ENCODE measurements at regions not wholly inside any gene's neighbourhood (a gene's known extent, or its start where the extent isn't known, plus 50 kb on each side); places are given as distances from the start of the nearest gene placed in this dataset.

- peak overlapping the region in 1 of 2 donors; percentile 12 for H3K4me3 ChIP-seq (ENCODE audit: low read length in 2 of 2)
- peak in 1 of 9 donors; percentile 13 for DNase-seq (ENCODE audit: low read depth in 6 of 9, low spot score in 9 of 9)
- WGBS = 74% methylated on average over 12 of the region's 12 CpGs
Measured at GRCh38 chr1:87202451-87202850, 126.2 kb upstream of the LMO4 start.

GRCh38 chr1:87202922-87203655, 125.6 kb upstream of the LMO4 start:
- Histone ChIP-seq H3K9me3 (ENCODE audit: control insufficient read depth in 2 of 2, insufficient read depth in 1 of 2, low read length in 1 of 2) (no peaks in the 10 kb centered on the region), H3K36me3 (ENCODE audit: control insufficient read depth in 2 of 2, insufficient read depth in 2 of 2, low read length in 1 of 2) (no peaks in the 10 kb centered on the region), H3K27ac (ENCODE audit: low read depth in 1 of 2, low read length in 1 of 2) (no peak overlapping the region), H3K4me3 (ENCODE audit: low read length in 2 of 2) (peak overlapping the region in 1 of 2 donors; percentile 12), H3K27me3 (ENCODE audit: control insufficient read depth in 2 of 2, insufficient read depth in 1 of 2, low read length in 1 of 2) (no peaks in the 10 kb centered on the region), H3K4me1 (ENCODE audit: control insufficient read depth in 2 of 2, insufficient read depth in 2 of 2, low read length in 2 of 2) (peaks cover 0 to 9% of the 10 kb centered on the region in 2 donors)
- WGBS = 40% methylated on average over 16 of the region's 16 CpGs
- DNase-seq (ENCODE audit: low read depth in 6 of 9, low spot score in 9 of 9) = peak in 2 of 9 donors; percentile 8 to 31

More at GRCh38 chr1:87202451-87202850, 126.2 kb upstream of the LMO4 start:
- Histone ChIP-seq H3K9me3 (ENCODE audit: control insufficient read depth in 2 of 2, insufficient read depth in 1 of 2, low read length in 1 of 2) (no peaks in the 10 kb centered on the region), H3K36me3 (ENCODE audit: control insufficient read depth in 2 of 2, insufficient read depth in 2 of 2, low read length in 1 of 2) (no peaks in the 10 kb centered on the region), H3K27ac (ENCODE audit: low read depth in 1 of 2, low read length in 1 of 2) (no peak overlapping the region), H3K4me1 (ENCODE audit: control insufficient read depth in 2 of 2, insufficient read depth in 2 of 2, low read length in 2 of 2) (peaks cover 0 to 9% of the 10 kb centered on the region in 2 donors), H3K27me3 (ENCODE audit: control insufficient read depth in 2 of 2, insufficient read depth in 1 of 2, low read length in 1 of 2) (no peaks in the 10 kb centered on the region)

- WGBS = 88% methylated on average over 5 of the region's 5 CpGs
- no peaks in the 10 kb centered on the region for H3K36me3 ChIP-seq (ENCODE audit: control insufficient read depth in 2 of 2, insufficient read depth in 2 of 2, low read length in 1 of 2)
- H3K27ac ChIP-seq (ENCODE audit: low read depth in 1 of 2, low read length in 1 of 2) = no peak overlapping the region
- no peak for DNase-seq (ENCODE audit: low read depth in 6 of 9, low spot score in 9 of 9)
- H3K27me3 ChIP-seq (ENCODE audit: control insufficient read depth in 2 of 2, insufficient read depth in 1 of 2, low read length in 1 of 2) = no peaks in the 10 kb centered on the region
- H3K9me3 ChIP-seq (ENCODE audit: control insufficient read depth in 2 of 2, insufficient read depth in 1 of 2, low read length in 1 of 2) = no peaks in the 10 kb centered on the region
- no peak overlapping the region for H3K4me3 ChIP-seq (ENCODE audit: low read length in 2 of 2)
- H3K4me1 ChIP-seq (ENCODE audit: control insufficient read depth in 2 of 2, insufficient read depth in 2 of 2, low read length in 2 of 2) = peaks cover 0 to 9% of the 10 kb centered on the region in 2 donors
Measured at GRCh38 chr1:87203904-87204303, 124.8 kb upstream of the LMO4 start.

GRCh38 chr1:87204441-87204840, 124.2 kb upstream of the LMO4 start:
- no peaks in the 10 kb centered on the region for H3K27me3 ChIP-seq (ENCODE audit: control insufficient read depth in 2 of 2, insufficient read depth in 1 of 2, low read length in 1 of 2)
- no peak overlapping the region for H3K4me3 ChIP-seq (ENCODE audit: low read length in 2 of 2)
- H3K4me1 ChIP-seq (ENCODE audit: control insufficient read depth in 2 of 2, insufficient read depth in 2 of 2, low read length in 2 of 2) = peaks cover 0 to 9% of the 10 kb centered on the region in 2 donors
- no peak for DNase-seq (ENCODE audit: low read depth in 6 of 9, low spot score in 9 of 9)
- H3K9me3 ChIP-seq (ENCODE audit: control insufficient read depth in 2 of 2, insufficient read depth in 1 of 2, low read length in 1 of 2) = no peaks in the 10 kb centered on the region
- 89% methylated on average over 3 of the region's 3 CpGs for WGBS
- H3K36me3 ChIP-seq (ENCODE audit: control insufficient read depth in 2 of 2, insufficient read depth in 2 of 2, low read length in 1 of 2) = no peaks in the 10 kb centered on the region
- no peak overlapping the region for H3K27ac ChIP-seq (ENCODE audit: low read depth in 1 of 2, low read length in 1 of 2)

GRCh38 chr1:87204921-87205320, 123.8 kb upstream of the LMO4 start:
- WGBS = 56% methylated on average over 8 of the region's 8 CpGs
- DNase-seq (ENCODE audit: low read depth in 6 of 9, low spot score in 9 of 9) = no peak

GRCh38 chr1:87206044-87206831, 122.4 kb upstream of the LMO4 start:
- H3K27ac ChIP-seq (ENCODE audit: low read depth in 1 of 2, low read length in 1 of 2) = no peak overlapping the region
- DNase-seq (ENCODE audit: low read depth in 6 of 9, low spot score in 9 of 9) = no peak
- 98% methylated on average over 9 of the region's 9 CpGs for WGBS
- H3K36me3 ChIP-seq (ENCODE audit: control insufficient read depth in 2 of 2, insufficient read depth in 2 of 2, low read length in 1 of 2) = no peaks in the 10 kb centered on the region
- no peaks in the 10 kb centered on the region for H3K27me3 ChIP-seq (ENCODE audit: control insufficient read depth in 2 of 2, insufficient read depth in 1 of 2, low read length in 1 of 2)
- H3K9me3 ChIP-seq (ENCODE audit: control insufficient read depth in 2 of 2, insufficient read depth in 1 of 2, low read length in 1 of 2) = no peaks in the 10 kb centered on the region
- no peak overlapping the region for H3K4me3 ChIP-seq (ENCODE audit: low read length in 2 of 2)
- H3K4me1 ChIP-seq (ENCODE audit: control insufficient read depth in 2 of 2, insufficient read depth in 2 of 2, low read length in 2 of 2) = peaks cover 0 to 9% of the 10 kb centered on the region in 2 donors

More at GRCh38 chr1:87204921-87205320, 123.8 kb upstream of the LMO4 start:
- H3K27me3 ChIP-seq (ENCODE audit: control insufficient read depth in 2 of 2, insufficient read depth in 1 of 2, low read length in 1 of 2) = no peaks in the 10 kb centered on the region
- H3K27ac ChIP-seq (ENCODE audit: low read depth in 1 of 2, low read length in 1 of 2) = no peak overlapping the region
- H3K9me3 ChIP-seq (ENCODE audit: control insufficient read depth in 2 of 2, insufficient read depth in 1 of 2, low read length in 1 of 2) = no peaks in the 10 kb centered on the region
- no peak overlapping the region for H3K4me3 ChIP-seq (ENCODE audit: low read length in 2 of 2)
- H3K4me1 ChIP-seq (ENCODE audit: control insufficient read depth in 2 of 2, insufficient read depth in 2 of 2, low read length in 2 of 2) = peaks cover 0 to 9% of the 10 kb centered on the region in 2 donors
- H3K36me3 ChIP-seq (ENCODE audit: control insufficient read depth in 2 of 2, insufficient read depth in 2 of 2, low read length in 1 of 2) = no peaks in the 10 kb centered on the region

- Histone ChIP-seq H3K36me3 (ENCODE audit: control insufficient read depth in 2 of 2, insufficient read depth in 2 of 2, low read length in 1 of 2) (no peaks in the 10 kb centered on the region), H3K27me3 (ENCODE audit: control insufficient read depth in 2 of 2, insufficient read depth in 1 of 2, low read length in 1 of 2) (no peaks in the 10 kb centered on the region), H3K4me1 (ENCODE audit: control insufficient read depth in 2 of 2, insufficient read depth in 2 of 2, low read length in 2 of 2) (no peaks in the 10 kb centered on the region), H3K9me3 (ENCODE audit: control insufficient read depth in 2 of 2, insufficient read depth in 1 of 2, low read length in 1 of 2) (no peaks in the 10 kb centered on the region), H3K27ac (ENCODE audit: low read depth in 1 of 2, low read length in 1 of 2) (no peak overlapping the region), H3K4me3 (ENCODE audit: low read length in 2 of 2) (no peak overlapping the region)
- 97% methylated on average over 2 of the region's 2 CpGs for WGBS
- DNase-seq (ENCODE audit: low read depth in 6 of 9, low spot score in 9 of 9) = no peak
Measured at GRCh38 chr1:87208080-87208479, 120.6 kb upstream of the LMO4 start.

- H3K36me3 ChIP-seq (ENCODE audit: control insufficient read depth in 2 of 2, insufficient read depth in 2 of 2, low read length in 1 of 2) = no peaks in the 10 kb centered on the region
- no peaks in the 10 kb centered on the region for H3K4me1 ChIP-seq (ENCODE audit: control insufficient read depth in 2 of 2, insufficient read depth in 2 of 2, low read length in 2 of 2)
- no peak for DNase-seq (ENCODE audit: low read depth in 6 of 9, low spot score in 9 of 9)
- H3K27ac ChIP-seq (ENCODE audit: low read depth in 1 of 2, low read length in 1 of 2) = no peak overlapping the region
- WGBS = 88% methylated on average over 4 of the region's 4 CpGs
- H3K4me3 ChIP-seq (ENCODE audit: low read length in 2 of 2) = no peak overlapping the region
- no peaks in the 10 kb centered on the region for H3K27me3 ChIP-seq (ENCODE audit: control insufficient read depth in 2 of 2, insufficient read depth in 1 of 2, low read length in 1 of 2)
- H3K9me3 ChIP-seq (ENCODE audit: control insufficient read depth in 2 of 2, insufficient read depth in 1 of 2, low read length in 1 of 2) = no peaks in the 10 kb centered on the region
Measured at GRCh38 chr1:87208931-87209330, 119.7 kb upstream of the LMO4 start.

GRCh38 chr1:87210151-87210550, 118.5 kb upstream of the LMO4 start:
- DNase-seq (ENCODE audit: low read depth in 6 of 9, low spot score in 9 of 9) = no peak
- Histone ChIP-seq H3K27me3 (ENCODE audit: control insufficient read depth in 2 of 2, insufficient read depth in 1 of 2, low read length in 1 of 2) (no peaks in the 10 kb centered on the region), H3K4me3 (ENCODE audit: low read length in 2 of 2) (no peak overlapping the region), H3K27ac (ENCODE audit: low read depth in 1 of 2, low read length in 1 of 2) (no peak overlapping the region), H3K9me3 (ENCODE audit: control insufficient read depth in 2 of 2, insufficient read depth in 1 of 2, low read length in 1 of 2) (no peaks in the 10 kb centered on the region), H3K4me1 (ENCODE audit: control insufficient read depth in 2 of 2, insufficient read depth in 2 of 2, low read length in 2 of 2) (no peaks in the 10 kb centered on the region), H3K36me3 (ENCODE audit: control insufficient read depth in 2 of 2, insufficient read depth in 2 of 2, low read length in 1 of 2) (no peaks in the 10 kb centered on the region)
- over 99% methylated on average over 3 of the region's 3 CpGs for WGBS

Measured in thymus (tissue), 11 donors.